ENCODE measurements at regions not wholly inside any gene's neighbourhood (a gene's known extent, or its start where the extent isn't known, plus 50 kb on each side); places are given as distances from the start of the nearest gene placed in this dataset.
A peak's percentile ranks its signal among the peaks of the same experiment; 100 is the strongest.
"Not testable (repeated sequence)": the region's sequence is repeated elsewhere in the genome, so short reads cannot be mapped to it uniquely, and the experiment has no call there.

DNA sequence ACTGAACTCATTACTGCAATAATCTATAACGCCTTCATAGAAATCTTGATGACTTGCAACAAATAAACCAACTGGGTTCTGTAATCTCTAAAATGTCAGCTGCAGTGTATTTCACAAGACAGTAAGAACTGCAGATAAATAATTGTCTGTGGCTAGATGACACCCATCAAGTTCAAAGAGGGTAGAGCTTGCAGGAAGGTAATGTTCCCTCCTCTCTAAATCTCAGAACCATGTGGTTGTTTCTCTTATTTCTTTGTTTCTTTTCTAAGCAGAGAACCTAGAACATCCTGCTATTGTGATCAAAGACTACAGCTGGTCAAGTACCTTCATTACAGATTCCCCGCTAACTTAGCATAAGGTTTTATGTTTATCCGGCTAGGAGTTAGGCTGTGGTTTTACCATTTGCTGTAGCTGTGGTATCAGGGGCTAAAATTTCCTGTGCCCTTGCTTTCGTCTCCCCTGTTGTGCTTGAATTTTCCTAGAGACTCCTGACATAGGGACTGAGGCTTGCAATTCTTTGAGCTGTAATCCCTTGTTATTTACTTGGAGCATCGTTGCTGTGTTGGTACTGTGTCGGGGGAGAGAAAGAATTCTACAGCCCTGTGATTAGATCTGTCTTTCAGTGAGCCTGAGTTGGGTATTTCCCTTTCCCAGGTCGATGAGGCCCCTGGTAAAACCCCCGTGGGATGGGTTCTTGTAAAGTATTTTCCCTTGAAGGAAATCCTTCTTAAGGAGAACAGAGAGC is 253.1 kb upstream of the BTG1 start:
- DNase-seq (ENCODE audit: low spot score) = no peak

DNA sequence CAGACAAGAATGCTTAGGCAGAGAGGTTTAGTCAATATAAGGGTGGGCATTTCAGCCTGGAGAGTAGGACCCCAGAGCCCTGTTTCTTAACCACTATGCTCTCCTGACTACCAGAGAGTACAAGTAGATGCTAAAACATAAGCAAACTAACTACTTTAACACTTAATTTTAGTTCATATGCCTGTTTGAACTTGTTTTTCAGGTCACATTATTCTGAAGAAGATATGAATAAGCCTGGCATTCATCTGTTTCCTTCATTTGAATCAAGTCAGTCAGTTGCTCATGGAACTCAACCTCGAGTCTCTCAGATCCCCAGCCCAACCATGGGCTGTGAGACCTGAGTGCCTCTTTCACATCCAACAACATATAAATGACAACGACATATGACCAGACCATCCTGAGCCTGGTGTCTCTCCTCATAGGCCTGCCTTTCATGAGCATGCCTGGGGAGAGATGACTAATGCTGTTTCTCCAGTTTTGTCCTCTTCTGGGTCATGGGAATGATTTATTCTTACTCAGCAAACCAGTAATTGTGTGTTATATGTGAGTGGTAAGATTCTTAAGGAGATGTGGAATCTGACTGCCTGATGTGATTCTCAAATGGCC is 251.1 kb upstream of the BTG1 start:
- peak; percentile 35 for DNase-seq (ENCODE audit: low spot score)

DNA sequence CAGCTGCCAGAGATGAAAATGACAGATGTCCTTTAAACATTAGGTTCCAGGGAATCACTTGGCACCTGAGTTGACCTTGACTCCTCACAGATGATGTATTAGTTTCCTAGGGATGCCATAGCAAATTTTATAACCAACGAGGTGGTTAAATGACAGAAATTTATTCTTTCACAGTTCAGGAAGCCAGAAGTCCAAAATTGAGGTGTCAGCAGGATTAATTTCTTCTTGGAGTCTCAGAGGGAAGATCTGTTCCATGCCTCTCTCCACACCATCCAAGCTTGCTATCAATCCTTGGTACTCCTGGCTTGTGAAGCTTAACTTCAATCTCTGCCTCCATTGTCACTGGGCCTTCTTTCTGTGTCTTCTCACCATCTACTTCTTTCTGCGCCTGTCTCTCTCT is 249.7 kb upstream of the BTG1 start:
- no peak for DNase-seq (ENCODE audit: low spot score)

DNA sequence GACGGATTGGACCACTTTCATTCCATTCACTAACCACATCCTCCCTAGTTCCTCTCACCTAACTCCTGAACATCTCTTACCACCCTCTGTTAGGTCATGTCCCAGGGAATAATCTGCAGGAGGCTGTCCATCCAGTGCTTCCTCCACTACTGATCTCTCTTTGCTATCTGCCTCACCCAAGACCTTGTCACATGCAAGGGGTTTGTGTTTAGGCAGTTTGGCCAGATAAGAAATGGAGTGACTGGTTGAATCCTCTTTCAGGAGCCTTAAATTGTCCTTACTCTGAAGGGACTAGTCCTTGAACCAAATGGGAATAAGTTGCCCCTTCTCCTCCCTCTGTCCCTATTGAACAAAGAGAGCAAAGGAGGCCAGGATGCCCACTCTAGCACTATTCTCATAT is 249.2 kb upstream of the BTG1 start:
- no peak for DNase-seq (ENCODE audit: low spot score)

DNA sequence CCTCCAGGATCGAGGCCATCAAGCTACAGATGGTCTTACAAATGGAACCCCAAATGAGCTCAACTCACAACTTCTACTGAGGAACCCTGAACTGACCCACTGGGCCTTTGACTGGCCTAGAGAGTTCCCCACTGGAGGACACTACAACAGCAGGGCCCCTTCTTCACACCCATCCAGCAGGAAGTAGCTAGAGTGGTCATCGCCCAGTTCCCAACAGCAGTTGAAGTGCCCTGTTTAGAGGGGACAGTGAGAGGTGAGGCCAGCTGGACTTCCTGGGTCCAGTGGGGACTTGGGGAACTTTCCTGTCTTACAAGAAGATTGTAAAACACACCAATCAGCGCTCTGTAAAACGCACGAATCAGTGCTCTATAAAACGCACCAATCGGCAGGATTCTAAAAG is 247.9 kb upstream of the BTG1 start:
- no peak for DNase-seq (ENCODE audit: low spot score)

GRCh38 chr12:92391726-92392125 is 246.1 kb upstream of the BTG1 start:
- DNase-seq (ENCODE audit: low spot score) = not testable (repeated sequence)

GRCh38 chr12:92389466-92389865 is 243.8 kb upstream of the BTG1 start:
- DNase-seq (ENCODE audit: low spot score) = no peak

DNA sequence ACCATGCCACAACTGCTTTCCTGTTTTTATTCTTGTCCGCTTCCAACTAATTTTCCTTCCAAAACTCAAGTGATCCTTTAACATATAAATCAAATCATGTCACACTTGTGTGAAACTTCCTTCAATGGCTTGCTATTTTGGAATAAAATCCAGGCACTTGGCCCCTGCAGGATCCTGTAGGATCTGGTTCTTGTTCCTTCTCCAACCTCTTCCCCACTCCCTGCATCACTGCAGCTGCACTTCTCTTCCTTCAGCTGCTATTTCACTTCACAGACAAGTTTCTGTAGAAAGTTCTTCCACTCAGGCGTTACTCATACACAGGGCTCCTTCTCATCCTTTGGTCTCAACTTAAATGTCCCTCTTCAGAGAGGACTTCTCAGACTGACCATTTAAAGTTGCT is 239.7 kb upstream of the BTG1 start:
- DNase-seq (ENCODE audit: low spot score) = no peak

GRCh38 chr12:92384571-92384970 is 238.9 kb upstream of the BTG1 start:
- no peak for DNase-seq (ENCODE audit: low spot score)

- DNase-seq (ENCODE audit: low spot score) = no peak
Measured at GRCh38 chr12:92382383-92382878, 236.8 kb upstream of the BTG1 start.

DNA sequence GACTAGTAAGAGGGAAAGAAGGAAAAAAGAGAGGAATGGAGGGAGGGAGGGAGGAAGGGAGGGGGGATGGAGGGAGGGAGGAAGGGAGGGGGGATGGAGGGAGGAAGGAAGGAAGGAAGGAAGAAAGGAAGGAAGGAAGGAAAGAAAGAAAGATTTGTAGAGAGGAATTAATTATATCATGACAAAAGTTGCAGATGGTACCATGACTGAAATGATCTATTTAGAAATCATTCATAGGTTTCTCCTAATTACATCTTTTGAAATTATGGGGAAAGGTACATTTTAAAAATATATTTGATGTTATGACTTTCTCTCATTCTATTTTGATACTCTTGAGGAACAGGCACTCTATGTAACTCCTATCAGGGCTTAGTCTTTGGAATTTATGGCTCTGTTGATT is 236.2 kb upstream of the BTG1 start:
- no peak for DNase-seq (ENCODE audit: low spot score)

GRCh38 chr12:92378682-92379479 is 233.2 kb upstream of the BTG1 start:
- no peak for DNase-seq (ENCODE audit: low spot score)

DNA sequence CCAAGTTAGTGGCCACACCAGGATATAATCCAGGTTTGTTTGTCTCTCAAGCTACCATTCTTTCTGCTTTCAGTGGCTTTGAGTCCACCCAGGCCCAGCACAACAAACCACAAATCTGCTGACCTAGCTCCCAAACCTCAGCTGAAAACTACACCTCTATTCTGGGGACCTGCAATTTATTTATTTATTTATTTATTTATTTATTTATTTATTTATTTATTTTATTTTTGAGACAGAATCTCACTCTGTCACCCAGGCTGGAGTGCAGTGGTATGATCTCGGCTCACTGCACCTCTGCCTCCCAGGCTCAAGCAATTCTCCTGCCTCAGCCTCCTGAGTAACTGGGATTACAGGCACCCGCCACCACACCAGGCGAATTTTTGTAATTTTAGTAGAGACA is 229.9 kb upstream of the BTG1 start:
- not testable (repeated sequence) for DNase-seq (ENCODE audit: low spot score)

DNA sequence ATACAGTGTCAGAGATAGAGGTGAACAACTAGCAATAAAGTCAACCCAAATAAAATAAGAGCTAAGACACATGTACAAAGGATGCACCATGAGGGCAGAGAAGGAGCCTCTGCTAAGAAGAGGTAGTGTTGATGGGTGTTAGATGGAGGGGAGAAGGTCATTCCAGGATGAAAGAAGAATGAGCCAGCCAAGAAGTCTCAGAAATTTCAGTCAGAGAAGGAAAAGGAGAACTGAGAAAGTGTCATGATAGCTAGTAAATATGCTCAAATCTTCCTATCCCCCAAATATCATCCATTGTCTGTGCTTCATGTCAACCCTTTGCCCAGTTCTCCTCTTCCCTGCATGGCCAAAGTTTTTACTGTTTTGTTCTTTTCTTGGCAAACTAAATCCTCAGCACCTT is 225.2 kb upstream of the BTG1 start:
- DNase-seq (ENCODE audit: low spot score) = no peak

- DNase-seq (ENCODE audit: low spot score) = no peak
Measured at GRCh38 chr12:92369636-92370035, 224.0 kb upstream of the BTG1 start.

DNA sequence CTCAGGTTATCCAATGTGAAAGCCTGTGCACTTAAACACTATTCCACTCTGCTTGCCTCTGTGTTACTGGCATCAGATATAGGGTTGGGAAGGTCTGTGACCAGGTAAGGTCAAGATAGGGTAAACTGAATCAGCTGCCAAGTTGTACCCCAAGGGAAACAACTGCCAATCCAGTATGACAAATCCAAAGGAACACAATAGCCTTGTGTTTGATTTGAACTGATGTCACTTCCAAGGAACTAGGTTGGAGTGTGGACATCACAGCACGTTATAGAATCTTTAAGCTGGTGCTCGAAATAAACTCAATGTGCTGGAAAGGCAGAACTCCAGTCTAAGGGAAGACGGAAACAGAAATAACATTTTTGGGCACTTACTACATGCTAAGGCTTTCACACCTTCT is 223.4 kb upstream of the BTG1 start:
- no peak for DNase-seq (ENCODE audit: low spot score)

DNA sequence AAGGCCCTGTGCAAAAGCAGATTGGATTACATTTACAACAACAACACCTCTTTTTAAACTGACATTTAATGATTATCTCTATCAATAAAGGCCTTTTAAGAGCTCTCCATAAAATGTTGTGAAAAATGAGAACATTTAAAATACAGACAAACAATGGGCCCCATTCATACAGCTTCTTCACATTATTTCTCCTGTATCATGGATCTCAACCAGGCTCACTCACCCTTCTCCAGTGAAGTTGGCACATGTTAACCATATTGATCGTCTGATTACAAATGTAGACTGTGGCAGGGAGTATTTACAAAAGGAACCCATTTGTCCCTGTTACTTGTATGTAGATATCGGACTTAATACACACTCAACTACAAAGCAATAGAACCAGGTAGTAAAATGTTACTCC is 220.2 kb upstream of the BTG1 start:
- DNase-seq (ENCODE audit: low spot score) = no peak

DNA sequence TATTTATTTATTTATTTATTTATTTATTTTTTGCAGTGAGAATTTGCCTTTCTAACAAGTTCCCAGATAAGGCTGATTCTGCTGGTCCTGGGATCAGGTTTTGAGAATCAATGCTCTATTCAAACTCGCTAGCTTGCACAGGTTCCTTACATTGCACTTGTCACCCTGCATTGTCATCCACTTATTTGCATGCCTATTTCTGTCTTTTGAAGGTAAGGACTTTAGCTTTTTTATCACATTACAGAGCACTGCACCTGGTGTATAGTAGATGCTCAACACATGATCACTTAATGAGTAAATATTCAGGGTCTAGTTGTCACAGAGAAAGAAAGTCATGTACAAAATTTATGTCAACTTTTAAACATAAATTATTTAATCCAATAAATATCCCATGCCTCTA is 219.7 kb upstream of the BTG1 start:
- DNase-seq (ENCODE audit: low spot score) = no peak

GRCh38 chr12:92363295-92364146 is 217.9 kb upstream of the BTG1 start:
- no peak for DNase-seq (ENCODE audit: low spot score)

GRCh38 chr12:92362785-92363184 is 217.1 kb upstream of the BTG1 start:
- DNase-seq (ENCODE audit: low spot score) = no peak

DNA sequence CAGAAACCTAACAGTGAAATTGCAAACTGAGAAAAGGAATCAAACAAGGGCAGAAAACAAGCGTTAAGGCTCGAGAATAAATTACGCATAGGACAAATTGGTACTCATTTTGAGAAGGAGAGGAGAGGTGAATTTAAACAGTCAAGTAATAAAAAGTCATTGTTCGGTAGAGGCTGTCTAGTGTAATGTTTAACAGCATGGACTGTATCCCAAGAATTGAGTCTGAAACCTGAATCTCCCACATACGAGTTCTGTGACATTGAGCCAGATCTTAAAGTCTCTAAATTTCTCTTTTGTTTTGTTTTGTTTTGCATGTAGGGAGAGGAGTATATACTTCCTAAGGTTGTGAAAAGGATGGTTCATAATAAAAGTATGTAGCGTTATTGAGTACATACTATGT is 216.5 kb upstream of the BTG1 start:
- no peak for DNase-seq (ENCODE audit: low spot score)

DNA sequence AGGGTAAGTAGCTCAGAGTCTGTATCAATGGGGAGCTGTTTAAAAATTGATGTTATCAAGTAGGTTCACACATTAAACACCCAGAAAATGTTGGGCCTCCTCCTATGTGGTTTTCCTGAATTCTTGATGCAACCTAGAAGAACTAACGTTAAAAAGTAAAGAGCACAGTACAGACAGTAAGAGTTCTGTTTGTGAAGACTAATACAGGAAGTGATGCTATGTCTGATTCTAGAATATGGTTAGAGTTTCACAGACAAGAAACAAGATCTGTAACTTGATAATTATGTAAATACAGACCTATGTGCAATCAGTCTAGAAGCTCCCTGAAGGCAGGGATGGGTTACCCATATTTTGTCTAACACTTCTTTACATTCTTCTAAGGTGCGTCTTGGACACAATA is 214.9 kb upstream of the BTG1 start:
- no peak for DNase-seq (ENCODE audit: low spot score)
